ENCODE measurements at regions not wholly inside any gene's neighbourhood (a gene's known extent, or its start where the extent isn't known, plus 50 kb on each side); places are given as distances from the start of the nearest gene placed in this dataset.

GRCh38 chr13:18956473-18957078 lies 225.0 kb downstream of the TUBA3C start:
- no peak overlapping the region for H3K4me3 Mint-ChIP-seq
- Histone ChIP-seq H2BK20ac (ENCODE audit: low read depth, low read length, poor library complexity, severe bottlenecking) (no peak overlapping the region), H3K23ac (ENCODE audit: insufficient read length, low read depth, low read length) (no peak overlapping the region), H3K23me2 (ENCODE audit: insufficient read length, low read depth, low read length, poor library complexity, severe bottlenecking) (no peaks in the 10 kb centered on the region), H2AK5ac (ENCODE audit: insufficient read length, low read length) (no peak overlapping the region), H3K4ac (ENCODE audit: low read depth, low read length) (no peak overlapping the region), H2BK5ac (ENCODE audit: insufficient read length, low read length) (no peak overlapping the region), H3T11ph (ENCODE audit: low read length) (no peak overlapping the region), H4K20me1 (ENCODE audit: control insufficient read depth, insufficient read depth, insufficient read length) (no peaks in the 10 kb centered on the region), H3K18ac (ENCODE audit: insufficient read length, low read depth, low read length) (no peak overlapping the region), H3K14ac (ENCODE audit: insufficient read depth, low read length) (no peak overlapping the region), H3K4me1 (ENCODE audit: insufficient read depth, low read length) (no peaks in the 10 kb centered on the region), H3K27me3 (ENCODE audit: insufficient read depth, low read length) (no peaks in the 10 kb centered on the region), H3K9me3 (ENCODE audit: control insufficient read depth, low read depth, low read length) (peaks cover 100% of the 10 kb centered on the region), H3K79me2 (ENCODE audit: insufficient read depth, low read length) (no peaks in the 10 kb centered on the region), H3K4me2 (ENCODE audit: insufficient read depth, insufficient read length, low read length) (no peak overlapping the region), H4K8ac (replicated peaks; ENCODE audit: insufficient read length, low read depth, low read length) (no peak overlapping the region), H3K79me1 (ENCODE audit: insufficient read depth, low read depth, low read length, poor library complexity, severe bottlenecking) (no peaks in the 10 kb centered on the region), H2AFZ (ENCODE audit: low read length) (no peak overlapping the region), H4K91ac (ENCODE audit: insufficient read length, low read depth, low read length) (no peak overlapping the region), H3K9ac (ENCODE audit: extremely low read depth, insufficient read length, low read length) (no peak overlapping the region), H3K27ac (ENCODE audit: insufficient read length, low read depth, low read length) (no peak overlapping the region), H4K5ac (ENCODE audit: insufficient read length, low read depth, low read length) (no peak overlapping the region), H3K56ac (ENCODE audit: insufficient read length, low read depth, low read length) (no peak overlapping the region), H2BK15ac (ENCODE audit: low read depth, low read length) (no peak overlapping the region), H2BK120ac (ENCODE audit: low read depth, low read length, poor library complexity, severe bottlenecking) (no peak overlapping the region), H2BK12ac (ENCODE audit: insufficient read length, low read depth, low read length) (no peak overlapping the region)
- peaks cover 95 to 100% of the 10 kb centered on the region in 2 experiments for H3K9me3 Mint-ChIP-seq
- TF ChIP-seq, protein P1, sequence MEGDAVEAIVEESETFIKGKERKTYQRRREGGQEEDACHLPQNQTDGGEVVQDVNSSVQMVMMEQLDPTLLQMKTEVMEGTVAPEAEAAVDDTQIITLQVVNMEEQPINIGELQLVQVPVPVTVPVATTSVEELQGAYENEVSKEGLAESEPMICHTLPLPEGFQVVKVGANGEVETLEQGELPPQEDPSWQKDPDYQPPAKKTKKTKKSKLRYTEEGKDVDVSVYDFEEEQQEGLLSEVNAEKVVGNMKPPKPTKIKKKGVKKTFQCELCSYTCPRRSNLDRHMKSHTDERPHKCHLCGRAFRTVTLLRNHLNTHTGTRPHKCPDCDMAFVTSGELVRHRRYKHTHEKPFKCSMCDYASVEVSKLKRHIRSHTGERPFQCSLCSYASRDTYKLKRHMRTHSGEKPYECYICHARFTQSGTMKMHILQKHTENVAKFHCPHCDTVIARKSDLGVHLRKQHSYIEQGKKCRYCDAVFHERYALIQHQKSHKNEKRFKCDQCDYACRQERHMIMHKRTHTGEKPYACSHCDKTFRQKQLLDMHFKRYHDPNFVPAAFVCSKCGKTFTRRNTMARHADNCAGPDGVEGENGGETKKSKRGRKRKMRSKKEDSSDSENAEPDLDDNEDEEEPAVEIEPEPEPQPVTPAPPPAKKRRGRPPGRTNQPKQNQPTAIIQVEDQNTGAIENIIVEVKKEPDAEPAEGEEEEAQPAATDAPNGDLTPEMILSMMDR (conservative IDR thresholded peaks at IDR 0.05) = no peak
- no peak overlapping the region for H3K27ac Mint-ChIP-seq
- H3K4me1 Mint-ChIP-seq = no peaks in the 10 kb centered on the region
- peaks cover 4% of the 10 kb centered on the region for H3K27me3 Mint-ChIP-seq (ENCODE audit: low read depth)
- DNase-seq = no peak
- WGBS (ENCODE audit: extremely low coverage, insufficient read length, low lambda C conversion rate) = 94% methylated on average over 3 of the region's 4 CpGs
- H3K36me3 Mint-ChIP-seq (ENCODE audit: insufficient read depth in 1 of 3, low read depth in 3 of 3) = peaks cover 27 to 40% (median 36%) of the 10 kb centered on the region in 3 experiments
